ENCODE measurements at regions not wholly inside any gene's neighbourhood (a gene's known extent, or its start where the extent isn't known, plus 50 kb on each side); places are given as distances from the start of the nearest gene placed in this dataset.

GRCh38 chr9:84187090-84187489 is 153.5 kb downstream of the SLC28A3 start:
- no peak overlapping the region for H3K4me3 ChIP-seq (ENCODE audit: low read depth in 1 of 2, low read length in 2 of 2)
- no peaks in the 10 kb centered on the region for H3K27me3 ChIP-seq (ENCODE audit: control insufficient read depth in 1 of 2, insufficient read depth in 2 of 2, low read length in 2 of 2)
- no peak overlapping the region for H3K27ac ChIP-seq (ENCODE audit: low read depth, low read length)
- H3K36me3 ChIP-seq (ENCODE audit: insufficient read depth, low read length) = no peaks in the 10 kb centered on the region
- no peak overlapping the region for H3K9ac ChIP-seq (ENCODE audit: low read length)
- H3K4me1 ChIP-seq (ENCODE audit: insufficient read depth, low read length) = peaks cover 1% of the 10 kb centered on the region
- H3K9me3 ChIP-seq (ENCODE audit: low read length) = no peaks in the 10 kb centered on the region

- Histone ChIP-seq H3K9ac (ENCODE audit: low read length) (no peak overlapping the region), H3K9me3 (ENCODE audit: low read length) (no peaks in the 10 kb centered on the region), H3K27me3 (ENCODE audit: control insufficient read depth in 1 of 2, insufficient read depth in 2 of 2, low read length in 2 of 2) (no peaks in the 10 kb centered on the region), H3K4me3 (ENCODE audit: low read depth in 1 of 2, low read length in 2 of 2) (no peak overlapping the region), H3K4me1 (ENCODE audit: insufficient read depth, low read length) (no peaks in the 10 kb centered on the region), H3K36me3 (ENCODE audit: insufficient read depth, low read length) (no peaks in the 10 kb centered on the region), H3K27ac (ENCODE audit: low read depth, low read length) (no peak overlapping the region)
These were observed 150.7 kb downstream of the SLC28A3 start for GRCh38 chr9:84189904-84190303.

GRCh38 chr9:84190411-84190810 is 150.1 kb downstream of the SLC28A3 start:
- H3K4me1 ChIP-seq (ENCODE audit: insufficient read depth, low read length) = no peaks in the 10 kb centered on the region

GRCh38 chr9:84206801-84207370 is 133.7 kb downstream of the SLC28A3 start:
- Histone ChIP-seq H3K4me3 (ENCODE audit: low read depth in 1 of 2, low read length in 2 of 2) (no peak overlapping the region), H3K9ac (ENCODE audit: low read length) (no peak overlapping the region), H3K27ac (ENCODE audit: low read depth, low read length) (no peak overlapping the region)

More at GRCh38 chr9:84190411-84190810, 150.1 kb downstream of the SLC28A3 start:
- H3K27ac ChIP-seq (ENCODE audit: low read depth, low read length) = no peak overlapping the region
- no peaks in the 10 kb centered on the region for H3K36me3 ChIP-seq (ENCODE audit: insufficient read depth, low read length)
- no peaks in the 10 kb centered on the region for H3K9me3 ChIP-seq (ENCODE audit: low read length)
- no peak overlapping the region for H3K9ac ChIP-seq (ENCODE audit: low read length)
- no peak overlapping the region for H3K4me3 ChIP-seq (ENCODE audit: low read depth in 1 of 2, low read length in 2 of 2)
- no peaks in the 10 kb centered on the region for H3K27me3 ChIP-seq (ENCODE audit: control insufficient read depth in 1 of 2, insufficient read depth in 2 of 2, low read length in 2 of 2)

GRCh38 chr9:84207491-84207951 is 133.0 kb downstream of the SLC28A3 start:
- Histone ChIP-seq H3K27me3 (ENCODE audit: control insufficient read depth in 1 of 2, insufficient read depth in 2 of 2, low read length in 2 of 2) (no peaks in the 10 kb centered on the region), H3K27ac (ENCODE audit: low read depth, low read length) (no peak overlapping the region), H3K4me3 (ENCODE audit: low read depth in 1 of 2, low read length in 2 of 2) (no peak overlapping the region), H3K36me3 (ENCODE audit: insufficient read depth, low read length) (no peaks in the 10 kb centered on the region), H3K9me3 (ENCODE audit: low read length) (no peaks in the 10 kb centered on the region), H3K9ac (ENCODE audit: low read length) (no peak overlapping the region), H3K4me1 (ENCODE audit: insufficient read depth, low read length) (no peaks in the 10 kb centered on the region)

More at GRCh38 chr9:84206801-84207370, 133.7 kb downstream of the SLC28A3 start:
- Histone ChIP-seq H3K36me3 (ENCODE audit: insufficient read depth, low read length) (no peaks in the 10 kb centered on the region), H3K9me3 (ENCODE audit: low read length) (no peaks in the 10 kb centered on the region), H3K4me1 (ENCODE audit: insufficient read depth, low read length) (no peaks in the 10 kb centered on the region), H3K27me3 (ENCODE audit: control insufficient read depth in 1 of 2, insufficient read depth in 2 of 2, low read length in 2 of 2) (no peaks in the 10 kb centered on the region)

GRCh38 chr9:84212246-84212645 is 128.3 kb downstream of the SLC28A3 start:
- H3K4me1 ChIP-seq (ENCODE audit: insufficient read depth, low read length) = no peaks in the 10 kb centered on the region
- no peak overlapping the region for H3K9ac ChIP-seq (ENCODE audit: low read length)
- H3K36me3 ChIP-seq (ENCODE audit: insufficient read depth, low read length) = no peaks in the 10 kb centered on the region
- H3K27me3 ChIP-seq (ENCODE audit: control insufficient read depth in 1 of 2, insufficient read depth in 2 of 2, low read length in 2 of 2) = no peaks in the 10 kb centered on the region
- no peak overlapping the region for H3K4me3 ChIP-seq (ENCODE audit: low read depth in 1 of 2, low read length in 2 of 2)
- H3K27ac ChIP-seq (ENCODE audit: low read depth, low read length) = no peak overlapping the region
- H3K9me3 ChIP-seq (ENCODE audit: low read length) = no peaks in the 10 kb centered on the region

GRCh38 chr9:84212982-84213381 is 127.6 kb downstream of the SLC28A3 start:
- H3K4me1 ChIP-seq (ENCODE audit: insufficient read depth, low read length) = no peaks in the 10 kb centered on the region
- H3K4me3 ChIP-seq (ENCODE audit: low read depth in 1 of 2, low read length in 2 of 2) = no peak overlapping the region
- H3K27ac ChIP-seq (ENCODE audit: low read depth, low read length) = no peak overlapping the region
- no peak overlapping the region for H3K9ac ChIP-seq (ENCODE audit: low read length)
- H3K36me3 ChIP-seq (ENCODE audit: insufficient read depth, low read length) = no peaks in the 10 kb centered on the region
- H3K9me3 ChIP-seq (ENCODE audit: low read length) = no peaks in the 10 kb centered on the region
- no peaks in the 10 kb centered on the region for H3K27me3 ChIP-seq (ENCODE audit: control insufficient read depth in 1 of 2, insufficient read depth in 2 of 2, low read length in 2 of 2)

GRCh38 chr9:84216151-84216550 is 124.4 kb downstream of the SLC28A3 start:
- Histone ChIP-seq H3K9me3 (ENCODE audit: low read length) (no peaks in the 10 kb centered on the region), H3K4me3 (ENCODE audit: low read depth in 1 of 2, low read length in 2 of 2) (no peak overlapping the region), H3K27me3 (ENCODE audit: control insufficient read depth in 1 of 2, insufficient read depth in 2 of 2, low read length in 2 of 2) (no peaks in the 10 kb centered on the region), H3K36me3 (ENCODE audit: insufficient read depth, low read length) (no peaks in the 10 kb centered on the region), H3K9ac (ENCODE audit: low read length) (no peak overlapping the region), H3K27ac (ENCODE audit: low read depth, low read length) (no peak overlapping the region), H3K4me1 (ENCODE audit: insufficient read depth, low read length) (no peaks in the 10 kb centered on the region)

- Histone ChIP-seq H3K9me3 (ENCODE audit: low read length) (peaks cover 5% of the 10 kb centered on the region), H3K27me3 (ENCODE audit: control insufficient read depth in 1 of 2, insufficient read depth in 2 of 2, low read length in 2 of 2) (no peaks in the 10 kb centered on the region), H3K9ac (ENCODE audit: low read length) (no peak overlapping the region), H3K27ac (ENCODE audit: low read depth, low read length) (no peak overlapping the region), H3K4me1 (ENCODE audit: insufficient read depth, low read length) (no peaks in the 10 kb centered on the region), H3K36me3 (ENCODE audit: insufficient read depth, low read length) (no peaks in the 10 kb centered on the region), H3K4me3 (ENCODE audit: low read depth in 1 of 2, low read length in 2 of 2) (no peak overlapping the region)
These were observed 122.2 kb downstream of the SLC28A3 start for GRCh38 chr9:84218322-84218721.

GRCh38 chr9:84224246-84224645 is 116.3 kb downstream of the SLC28A3 start:
- Histone ChIP-seq H3K36me3 (ENCODE audit: insufficient read depth, low read length) (no peaks in the 10 kb centered on the region), H3K9me3 (ENCODE audit: low read length) (peaks cover 5% of the 10 kb centered on the region), H3K27me3 (ENCODE audit: control insufficient read depth in 1 of 2, insufficient read depth in 2 of 2, low read length in 2 of 2) (no peaks in the 10 kb centered on the region), H3K4me1 (ENCODE audit: insufficient read depth, low read length) (peaks cover 4% of the 10 kb centered on the region), H3K9ac (ENCODE audit: low read length) (no peak overlapping the region), H3K4me3 (ENCODE audit: low read depth in 1 of 2, low read length in 2 of 2) (no peak overlapping the region), H3K27ac (ENCODE audit: low read depth, low read length) (no peak overlapping the region)
